ENCODE measurements at regions not wholly inside any gene's neighbourhood (a gene's known extent, or its start where the extent isn't known, plus 50 kb on each side); places are given as distances from the start of the nearest gene placed in this dataset.

- no peak for TF ChIP-seq CTCF (IDR thresholded peaks at IDR 0.05)
- Histone ChIP-seq H3K36me3 (no peaks in the 10 kb centered on the region), H3K27me3 (no peaks in the 10 kb centered on the region), H3K27ac (no peak overlapping the region), H3K4me1 (no peaks in the 10 kb centered on the region), H3K4me3 (no peak overlapping the region), H3K9me3 (no peaks in the 10 kb centered on the region)
- no peak for DNase-seq (ENCODE audit: low spot score in 2 of 2)
- intact Hi-C loops (cut with DNase I) = no loop called here
Measured at GRCh38 chrX:139206914-139207313, 323.6 kb upstream of the F9 start.

GRCh38 chrX:139204898-139205667 lies 325.5 kb upstream of the F9 start:
- no peak for TF ChIP-seq CTCF (IDR thresholded peaks at IDR 0.05)
- no peak for DNase-seq (ENCODE audit: low spot score in 2 of 2)
- no peaks in the 10 kb centered on the region for H3K27me3 ChIP-seq
- no peaks in the 10 kb centered on the region for H3K4me1 ChIP-seq
- H3K36me3 ChIP-seq = no peaks in the 10 kb centered on the region
- intact Hi-C loops (cut with DNase I) = no loop called here
- H3K27ac ChIP-seq = no peak overlapping the region
- peak overlapping the region; percentile 49 to 60 for H3K4me3 ChIP-seq
- H3K9me3 ChIP-seq = no peaks in the 10 kb centered on the region

GRCh38 chrX:139204571-139204897 lies 326.0 kb upstream of the F9 start:
- intact Hi-C loops (cut with DNase I) = no loop called here
- no peak overlapping the region for H3K27ac ChIP-seq

GRCh38 chrX:139203651-139204570 lies 326.6 kb upstream of the F9 start:
- no peak overlapping the region for H3K27ac ChIP-seq
- no peak for DNase-seq (ENCODE audit: low spot score in 2 of 2)
- intact Hi-C loops (cut with DNase I) = no loop called here
- H3K9me3 ChIP-seq = no peaks in the 10 kb centered on the region
- no peaks in the 10 kb centered on the region for H3K36me3 ChIP-seq
- H3K27me3 ChIP-seq = no peaks in the 10 kb centered on the region
- TF ChIP-seq CTCF (IDR thresholded peaks at IDR 0.05) = no peak
- no peaks in the 10 kb centered on the region for H3K4me1 ChIP-seq
- H3K4me3 ChIP-seq = peak overlapping the region; percentile 49 to 60

More at GRCh38 chrX:139204571-139204897, 326.0 kb upstream of the F9 start:
- no peaks in the 10 kb centered on the region for H3K4me1 ChIP-seq
- no peaks in the 10 kb centered on the region for H3K27me3 ChIP-seq
- no peaks in the 10 kb centered on the region for H3K36me3 ChIP-seq
- no peak for TF ChIP-seq CTCF (IDR thresholded peaks at IDR 0.05)
- H3K4me3 ChIP-seq = peak overlapping the region; percentile 49 to 60
- no peaks in the 10 kb centered on the region for H3K9me3 ChIP-seq
- DNase-seq (ENCODE audit: low spot score in 2 of 2) = no peak

- Histone ChIP-seq H3K9me3 (no peaks in the 10 kb centered on the region), H3K4me1 (no peaks in the 10 kb centered on the region), H3K4me3 (peak overlapping the region in 1 of 2 donors; percentile 60), H3K36me3 (no peaks in the 10 kb centered on the region), H3K27me3 (no peaks in the 10 kb centered on the region), H3K27ac (no peak overlapping the region)
- no peak for DNase-seq (ENCODE audit: low spot score in 2 of 2)
- TF ChIP-seq CTCF (IDR thresholded peaks at IDR 0.05) = no peak
- intact Hi-C loops (cut with DNase I) = no loop called here
Measured at GRCh38 chrX:139202742-139203420, 327.7 kb upstream of the F9 start.
